ENCODE measurements at regions not wholly inside any gene's neighbourhood (a gene's known extent, or its start where the extent isn't known, plus 50 kb on each side); places are given as distances from the start of the nearest gene placed in this dataset.
"Not testable (repeated sequence)": the region's sequence is repeated elsewhere in the genome, so short reads cannot be mapped to it uniquely, and the experiment has no call there.

- 79 to 89% (median 82%) methylated on average over 4 of the region's 4 CpGs for WGBS, 4 donors
- ATAC-seq (no peak), DNase-seq (no peak)
- Histone ChIP-seq H3K36me3 (no peaks in the 10 kb centered on the region), H3K4me3 (no peak overlapping the region), H3K9me3 (peaks cover 0 to 16% (median 0%) of the 10 kb centered on the region in 12 donors), H3K4me1 (no peaks in the 10 kb centered on the region), H3K27ac (no peak overlapping the region), H3K27me3 (no peaks in the 10 kb centered on the region)
- intact Hi-C loops (cut with DNase I) = no loop called here
- TF ChIP-seq, protein P1, sequence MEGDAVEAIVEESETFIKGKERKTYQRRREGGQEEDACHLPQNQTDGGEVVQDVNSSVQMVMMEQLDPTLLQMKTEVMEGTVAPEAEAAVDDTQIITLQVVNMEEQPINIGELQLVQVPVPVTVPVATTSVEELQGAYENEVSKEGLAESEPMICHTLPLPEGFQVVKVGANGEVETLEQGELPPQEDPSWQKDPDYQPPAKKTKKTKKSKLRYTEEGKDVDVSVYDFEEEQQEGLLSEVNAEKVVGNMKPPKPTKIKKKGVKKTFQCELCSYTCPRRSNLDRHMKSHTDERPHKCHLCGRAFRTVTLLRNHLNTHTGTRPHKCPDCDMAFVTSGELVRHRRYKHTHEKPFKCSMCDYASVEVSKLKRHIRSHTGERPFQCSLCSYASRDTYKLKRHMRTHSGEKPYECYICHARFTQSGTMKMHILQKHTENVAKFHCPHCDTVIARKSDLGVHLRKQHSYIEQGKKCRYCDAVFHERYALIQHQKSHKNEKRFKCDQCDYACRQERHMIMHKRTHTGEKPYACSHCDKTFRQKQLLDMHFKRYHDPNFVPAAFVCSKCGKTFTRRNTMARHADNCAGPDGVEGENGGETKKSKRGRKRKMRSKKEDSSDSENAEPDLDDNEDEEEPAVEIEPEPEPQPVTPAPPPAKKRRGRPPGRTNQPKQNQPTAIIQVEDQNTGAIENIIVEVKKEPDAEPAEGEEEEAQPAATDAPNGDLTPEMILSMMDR (IDR thresholded peaks at IDR 0.05) = no peak
- TF ChIP-seq POLR2A (IDR thresholded peaks at IDR 0.05) = no peak
These were observed 1742.5 kb upstream of the ADGRL3 start for GRCh38 chr4:59457576-59457975.

- Histone ChIP-seq H3K4me1 (no peaks in the 10 kb centered on the region), H3K27me3 (no peaks in the 10 kb centered on the region), H3K4me3 (no peak overlapping the region), H3K36me3 (no peaks in the 10 kb centered on the region), H3K27ac (no peak overlapping the region), H3K9me3 (peaks cover 0 to 28% (median 7%) of the 10 kb centered on the region in 12 donors)
- intact Hi-C loops (cut with DNase I) = no loop called here
- no peak for ATAC-seq
- DNase-seq = no peak
- TF ChIP-seq, protein P1 (IDR thresholded peaks at IDR 0.05) = no peak
- TF ChIP-seq POLR2A (IDR thresholded peaks at IDR 0.05) = no peak
- WGBS, 4 donors = 0 to 16% (median 8%) methylated on average over 1 of the region's 1 CpG
These were observed 1715.2 kb upstream of the ADGRL3 start for GRCh38 chr4:59484944-59485343.

DNA sequence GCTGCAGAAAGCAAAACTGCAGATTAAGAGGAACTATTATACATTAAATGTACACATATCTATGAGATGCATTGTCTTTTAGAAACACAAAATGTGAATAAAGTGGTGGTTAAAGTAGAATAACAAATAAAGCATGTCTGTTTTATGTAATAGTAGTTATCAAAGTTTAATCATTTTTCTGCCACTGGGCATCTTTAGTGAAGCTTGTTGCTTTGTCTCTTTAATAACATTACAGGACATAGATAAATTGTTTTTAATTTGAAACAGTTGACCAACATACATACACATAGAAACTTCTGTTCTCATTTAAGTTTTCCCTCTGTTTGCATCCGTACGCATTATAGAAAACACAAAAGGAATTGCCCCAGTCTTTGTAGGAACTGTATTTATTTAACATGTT lies 1700.0 kb upstream of the ADGRL3 start:
- H3K9me3 ChIP-seq = no peaks in the 10 kb centered on the region
- no peaks in the 10 kb centered on the region for H3K4me1 ChIP-seq
- H3K36me3 ChIP-seq = no peaks in the 10 kb centered on the region
- DNase-seq (no peak), ATAC-seq (no peak)
- no peak overlapping the region for H3K4me3 ChIP-seq
- no peaks in the 10 kb centered on the region for H3K27me3 ChIP-seq
- intact Hi-C loops (cut with DNase I) = no loop called here
- no peak overlapping the region for H3K27ac ChIP-seq
- WGBS, 4 donors = 94 to 95% (median 94%) methylated on average over 2 of the region's 2 CpGs
- no peak for TF ChIP-seq POLR2A (IDR thresholded peaks at IDR 0.05)
- TF ChIP-seq, protein P1 (IDR thresholded peaks at IDR 0.05) = no peak

GRCh38 chr4:59503731-59504130 lies 1696.4 kb upstream of the ADGRL3 start:
- Histone ChIP-seq H3K27ac (no peak overlapping the region), H3K36me3 (no peaks in the 10 kb centered on the region), H3K27me3 (no peaks in the 10 kb centered on the region), H3K9me3 (no peaks in the 10 kb centered on the region), H3K4me3 (no peak overlapping the region), H3K4me1 (no peaks in the 10 kb centered on the region)
- no peak for ATAC-seq
- 46 to 79% (median 71%) methylated on average over 1 of the region's 1 CpG; no CpG with 5 or more reads in 1 of the 4 donors for WGBS, 4 donors
- intact Hi-C loops (cut with DNase I) = no loop called here
- TF ChIP-seq POLR2A (IDR thresholded peaks at IDR 0.05) = no peak
- TF ChIP-seq, protein P1 (IDR thresholded peaks at IDR 0.05) = no peak
- no peak for DNase-seq

GRCh38 chr4:59511809-59512208 lies 1688.3 kb upstream of the ADGRL3 start:
- 88 to 93% (median 89%) methylated on average over 11 of the region's 11 CpGs for WGBS, 4 donors
- not testable (repeated sequence) for ATAC-seq

More at GRCh38 chr4:59511809-59512208, 1688.3 kb upstream of the ADGRL3 start:
- H3K4me3 ChIP-seq; H3K27ac ChIP-seq; H3K27me3 ChIP-seq; H3K4me1 ChIP-seq; H3K9me3 ChIP-seq; H3K36me3 ChIP-seq; DNase-seq; intact Hi-C loops (cut with DNase I): not testable (repeated sequence)

Data from heart left ventricle (tissue), 16 donors.